Keratinocyte (primary cell): ENCODE measurements at regions not wholly inside any gene's neighbourhood (a gene's known extent, or its start where the extent isn't known, plus 50 kb on each side); places are given as distances from the start of the nearest gene placed in this dataset.

Experiments
- EZH2 ChIP-seq: IDR thresholded peaks from one replicate; pipeline ENCODE4 v1.6.1; 2012; ENCODE audit warnings: inconsistent platforms, mild to moderate bottlenecking, low read length, moderate library complexity
- TF ChIP-seq, protein P1 (sequence below), 3 experiments: IDR thresholded peaks in 1 of 3; conservative IDR thresholded peaks in 1 of 3; optimal IDR thresholded peaks in 1 of 3; 2 replicates in 2 of 3; 3 replicates in 1 of 3; pipeline versions ENCODE3 to v1.5.1; 2011; ENCODE audit warnings: low read length in 3 of 3, mild to moderate bottlenecking in 3 of 3, moderate library complexity in 2 of 3, control low read depth in 1 of 3, inconsistent platforms in 1 of 3; ENCODE audit not compliant: insufficient read depth in 2 of 3; ENCODE audit errors: extremely low read depth in 1 of 3

DNA sequence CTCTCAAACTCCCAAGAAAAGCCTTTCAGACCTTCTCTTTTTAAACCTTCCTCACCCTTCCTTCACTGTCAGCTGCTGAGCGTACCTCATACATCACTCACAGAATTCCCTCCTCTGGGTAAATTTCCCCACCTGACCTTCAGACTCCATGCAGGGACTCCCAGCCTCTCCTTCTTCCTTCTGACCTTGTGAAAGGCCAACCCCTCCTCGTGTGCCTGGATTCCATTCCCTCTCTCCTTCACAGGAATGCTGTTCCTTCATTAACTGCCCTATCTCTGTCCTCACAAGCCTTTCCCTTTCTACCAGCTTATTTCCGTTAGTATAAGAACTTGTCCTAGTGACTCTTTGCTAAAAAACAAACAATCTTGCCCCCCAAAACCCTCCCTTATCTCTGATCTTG is 69.7 kb upstream of the MME start:
- TF ChIP-seq EZH2, result no peak
- TF ChIP-seq, protein P1, sequence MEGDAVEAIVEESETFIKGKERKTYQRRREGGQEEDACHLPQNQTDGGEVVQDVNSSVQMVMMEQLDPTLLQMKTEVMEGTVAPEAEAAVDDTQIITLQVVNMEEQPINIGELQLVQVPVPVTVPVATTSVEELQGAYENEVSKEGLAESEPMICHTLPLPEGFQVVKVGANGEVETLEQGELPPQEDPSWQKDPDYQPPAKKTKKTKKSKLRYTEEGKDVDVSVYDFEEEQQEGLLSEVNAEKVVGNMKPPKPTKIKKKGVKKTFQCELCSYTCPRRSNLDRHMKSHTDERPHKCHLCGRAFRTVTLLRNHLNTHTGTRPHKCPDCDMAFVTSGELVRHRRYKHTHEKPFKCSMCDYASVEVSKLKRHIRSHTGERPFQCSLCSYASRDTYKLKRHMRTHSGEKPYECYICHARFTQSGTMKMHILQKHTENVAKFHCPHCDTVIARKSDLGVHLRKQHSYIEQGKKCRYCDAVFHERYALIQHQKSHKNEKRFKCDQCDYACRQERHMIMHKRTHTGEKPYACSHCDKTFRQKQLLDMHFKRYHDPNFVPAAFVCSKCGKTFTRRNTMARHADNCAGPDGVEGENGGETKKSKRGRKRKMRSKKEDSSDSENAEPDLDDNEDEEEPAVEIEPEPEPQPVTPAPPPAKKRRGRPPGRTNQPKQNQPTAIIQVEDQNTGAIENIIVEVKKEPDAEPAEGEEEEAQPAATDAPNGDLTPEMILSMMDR (optimal IDR thresholded peaks at IDR 0.05 in 1 of 3, IDR thresholded peaks at IDR 0.05 in 1 of 3, conservative IDR thresholded peaks at IDR 0.05 in 1 of 3; ENCODE audit: extremely low read depth in 1 of 3, insufficient read depth in 2 of 3, low read length in 3 of 3), result no peak
